ENCODE measurements at regions not wholly inside any gene's neighbourhood (a gene's known extent, or its start where the extent isn't known, plus 50 kb on each side); places are given as distances from the start of the nearest gene placed in this dataset.

DNA sequence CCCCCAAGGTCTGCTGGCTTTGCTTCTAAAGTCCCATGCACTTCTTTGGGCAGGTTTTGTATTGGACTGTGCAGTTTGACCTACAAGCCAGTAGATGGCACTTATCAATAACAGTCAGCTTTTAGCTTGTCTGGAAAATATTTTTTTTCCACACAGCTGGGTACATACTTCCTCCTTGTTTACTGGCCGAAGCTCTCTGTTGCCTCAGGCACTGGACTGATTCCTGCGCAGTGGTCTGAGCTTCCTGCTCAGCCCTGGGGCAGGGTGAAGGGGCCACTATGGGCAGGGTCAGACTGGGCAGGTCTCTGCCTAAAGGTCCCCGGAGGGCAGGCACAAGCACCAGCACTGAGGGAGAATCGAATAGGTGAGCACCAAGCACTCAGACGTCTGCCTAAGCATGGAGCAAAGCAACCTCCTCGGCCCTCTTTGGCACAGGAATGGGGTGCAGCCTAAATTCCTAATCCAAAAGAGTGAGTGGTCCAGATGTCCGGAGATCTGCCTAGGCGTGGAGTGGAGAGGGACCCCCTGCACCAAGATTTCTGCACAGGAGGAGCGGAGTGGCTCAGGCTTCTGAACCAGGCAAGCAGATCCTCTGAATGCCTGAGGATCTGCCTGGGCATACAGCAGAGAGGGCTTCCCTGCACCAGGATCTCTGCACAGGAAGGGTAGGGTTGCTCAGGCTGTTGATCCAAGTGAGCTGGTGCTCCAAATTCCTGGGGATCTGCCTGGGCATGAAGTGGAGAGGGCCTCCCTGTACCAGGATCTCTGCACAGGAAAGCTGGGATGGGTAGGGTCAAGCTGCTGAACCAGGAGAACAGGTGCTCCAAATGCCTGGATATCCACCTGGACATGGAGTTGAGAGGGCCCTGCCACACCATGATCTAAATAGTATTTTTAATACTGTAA lies 105.9 kb upstream of the C11orf58 start:
- TF ChIP-seq, protein P1, sequence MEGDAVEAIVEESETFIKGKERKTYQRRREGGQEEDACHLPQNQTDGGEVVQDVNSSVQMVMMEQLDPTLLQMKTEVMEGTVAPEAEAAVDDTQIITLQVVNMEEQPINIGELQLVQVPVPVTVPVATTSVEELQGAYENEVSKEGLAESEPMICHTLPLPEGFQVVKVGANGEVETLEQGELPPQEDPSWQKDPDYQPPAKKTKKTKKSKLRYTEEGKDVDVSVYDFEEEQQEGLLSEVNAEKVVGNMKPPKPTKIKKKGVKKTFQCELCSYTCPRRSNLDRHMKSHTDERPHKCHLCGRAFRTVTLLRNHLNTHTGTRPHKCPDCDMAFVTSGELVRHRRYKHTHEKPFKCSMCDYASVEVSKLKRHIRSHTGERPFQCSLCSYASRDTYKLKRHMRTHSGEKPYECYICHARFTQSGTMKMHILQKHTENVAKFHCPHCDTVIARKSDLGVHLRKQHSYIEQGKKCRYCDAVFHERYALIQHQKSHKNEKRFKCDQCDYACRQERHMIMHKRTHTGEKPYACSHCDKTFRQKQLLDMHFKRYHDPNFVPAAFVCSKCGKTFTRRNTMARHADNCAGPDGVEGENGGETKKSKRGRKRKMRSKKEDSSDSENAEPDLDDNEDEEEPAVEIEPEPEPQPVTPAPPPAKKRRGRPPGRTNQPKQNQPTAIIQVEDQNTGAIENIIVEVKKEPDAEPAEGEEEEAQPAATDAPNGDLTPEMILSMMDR (conservative IDR thresholded peaks at IDR 0.05) = peak; percentile 67
- TF ChIP-seq EZH2 (IDR thresholded peaks at IDR 0.05; ENCODE audit: low read depth) = no peak
